HG03280 (cell line): ENCODE measurements at regions not wholly inside any gene's neighbourhood (a gene's known extent, or its start where the extent isn't known, plus 50 kb on each side); places are given as distances from the start of the nearest gene placed in this dataset.
"Not testable (repeated sequence)": the region's sequence is repeated elsewhere in the genome, so short reads cannot be mapped to it uniquely, and the experiment has no call there.

Source experiments
- ATAC-seq: cut with Tn5 transposase; IDR thresholded peaks from one replicate; pipeline ENCODE4 v1.9.1; 2021; ENCODE audit warnings: mild to moderate bottlenecking, moderate library complexity; ENCODE audit not compliant: unreplicated experiment

DNA sequence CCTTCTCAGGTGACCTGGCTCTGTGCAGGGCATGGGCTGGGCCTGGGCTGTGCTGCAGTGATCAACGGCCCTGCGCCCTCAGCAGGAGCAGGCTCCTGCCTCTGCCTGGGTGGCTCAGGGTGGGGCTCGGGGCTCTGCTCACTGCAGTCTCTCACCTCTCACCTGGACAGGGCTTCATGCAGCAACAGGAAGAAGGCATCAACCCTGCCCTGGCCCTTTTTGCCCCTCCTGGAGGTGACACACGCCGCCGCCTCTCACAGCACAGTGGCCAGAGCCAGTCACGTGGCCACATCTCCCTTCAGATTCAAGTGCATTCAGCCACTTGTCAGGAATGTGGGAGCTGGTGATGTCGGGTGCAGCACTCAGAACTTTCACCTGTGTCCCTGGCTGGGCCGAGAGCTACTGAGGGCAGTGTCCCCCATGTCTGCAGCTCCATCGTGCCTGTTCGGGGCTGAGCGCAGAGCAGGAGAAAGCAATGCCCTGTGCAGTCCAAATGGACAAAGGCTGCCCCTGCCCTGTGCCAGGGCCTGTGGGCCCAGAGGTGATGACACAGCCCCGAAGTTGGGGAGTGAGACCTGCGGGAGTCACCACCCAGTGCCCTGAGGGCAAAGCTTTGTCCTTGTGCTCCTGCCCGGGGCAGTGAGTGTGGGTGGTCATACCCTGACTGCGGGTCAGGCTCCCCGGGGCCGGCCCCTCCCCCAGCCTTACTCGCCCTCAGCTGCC lies 314.0 kb downstream of the PTPRU start:
- ATAC-seq, result no peak

- not testable (repeated sequence) for ATAC-seq
Measured at GRCh38 chr1:29549728-29550118, 313.4 kb downstream of the PTPRU start.

GRCh38 chr1:29549001-29549400 lies 312.7 kb downstream of the PTPRU start:
- no peak for ATAC-seq

DNA sequence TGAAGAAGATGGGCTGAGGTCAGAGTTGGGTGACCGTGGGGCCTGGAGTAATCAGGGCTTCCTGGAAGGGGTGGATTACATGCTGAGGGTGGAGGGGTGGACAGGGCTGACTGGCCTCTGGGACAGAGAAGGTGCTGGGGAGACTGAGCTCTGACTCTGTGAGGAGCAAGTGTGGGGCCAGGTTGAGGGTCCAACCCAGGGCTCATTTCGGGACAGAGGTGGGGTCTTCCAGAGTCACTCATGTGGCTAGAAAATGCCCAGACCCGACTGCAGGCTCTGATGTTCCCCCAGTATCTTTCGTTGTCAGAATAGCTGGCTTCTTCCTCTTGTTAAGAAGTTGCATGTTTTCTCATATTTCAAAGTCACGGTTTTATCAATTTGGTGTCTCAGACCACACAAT lies 311.8 kb downstream of the PTPRU start:
- ATAC-seq, result no peak

GRCh38 chr1:29547300-29547699 lies 311.0 kb downstream of the PTPRU start:
- no peak for ATAC-seq

- ATAC-seq, result no peak
Measured at GRCh38 chr1:29546496-29546895, 310.2 kb downstream of the PTPRU start.

DNA sequence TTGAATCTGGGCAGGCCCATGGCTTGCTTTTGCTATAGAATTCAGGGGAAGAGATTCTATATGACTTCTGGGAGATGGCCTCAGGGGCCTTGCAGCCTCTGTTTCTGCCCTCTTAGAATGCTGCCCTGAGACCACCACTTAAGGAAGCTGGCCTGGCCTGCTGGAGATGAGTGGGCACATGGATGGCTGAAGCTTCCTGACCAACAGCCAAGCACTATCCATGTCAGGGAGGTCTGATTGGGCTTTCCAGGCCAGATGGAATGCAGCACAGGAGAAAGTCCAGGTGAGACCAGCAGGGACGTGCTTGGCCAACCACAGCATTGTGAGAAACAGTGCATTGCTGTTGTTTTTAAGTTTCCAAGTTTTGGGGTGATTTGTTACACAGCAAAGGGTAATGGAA lies 308.1 kb downstream of the PTPRU start:
- ATAC-seq, result no peak

DNA sequence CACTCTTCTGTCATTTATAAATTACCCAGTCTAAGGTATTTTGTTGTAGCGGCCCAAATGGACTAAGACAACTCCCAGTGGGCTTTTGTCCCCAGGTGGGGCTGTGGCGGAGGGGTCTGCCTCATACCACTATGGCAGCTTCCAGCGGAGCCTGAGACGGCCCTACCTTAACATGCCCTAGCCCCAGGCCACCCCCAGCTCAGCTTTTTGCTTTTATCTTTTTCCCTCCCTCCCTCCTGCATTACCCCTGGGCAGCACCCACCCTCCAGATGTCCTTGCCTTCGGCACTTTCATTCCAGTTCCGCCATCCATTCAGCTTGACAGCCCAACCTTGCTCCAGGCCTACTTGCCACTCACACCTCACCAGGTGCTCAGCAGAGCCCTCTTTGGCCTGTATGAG lies 307.3 kb downstream of the PTPRU start:
- no peak for ATAC-seq

DNA sequence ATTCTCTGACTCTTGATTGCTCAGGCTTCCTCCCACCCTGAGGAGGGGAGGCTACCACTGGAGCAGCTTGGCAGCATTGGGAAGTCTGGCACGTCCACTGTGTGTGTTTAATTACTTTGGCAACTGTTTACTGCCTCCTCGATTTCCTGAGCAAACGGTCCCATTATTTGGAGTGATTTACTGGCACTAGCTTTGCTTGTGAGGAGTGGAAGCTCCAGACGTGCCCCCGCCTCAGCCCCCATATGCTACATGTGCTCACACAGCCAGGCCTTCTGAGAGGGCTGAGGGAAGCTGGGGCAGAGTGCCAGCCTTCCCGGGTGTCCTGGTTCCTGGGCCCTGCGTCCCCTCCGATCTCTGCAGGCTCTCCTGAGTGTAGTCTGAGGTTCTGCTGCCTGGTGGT lies 306.2 kb downstream of the PTPRU start:
- no peak for ATAC-seq

GRCh38 chr1:29541631-29542030 lies 305.3 kb downstream of the PTPRU start:
- ATAC-seq, result no peak

DNA sequence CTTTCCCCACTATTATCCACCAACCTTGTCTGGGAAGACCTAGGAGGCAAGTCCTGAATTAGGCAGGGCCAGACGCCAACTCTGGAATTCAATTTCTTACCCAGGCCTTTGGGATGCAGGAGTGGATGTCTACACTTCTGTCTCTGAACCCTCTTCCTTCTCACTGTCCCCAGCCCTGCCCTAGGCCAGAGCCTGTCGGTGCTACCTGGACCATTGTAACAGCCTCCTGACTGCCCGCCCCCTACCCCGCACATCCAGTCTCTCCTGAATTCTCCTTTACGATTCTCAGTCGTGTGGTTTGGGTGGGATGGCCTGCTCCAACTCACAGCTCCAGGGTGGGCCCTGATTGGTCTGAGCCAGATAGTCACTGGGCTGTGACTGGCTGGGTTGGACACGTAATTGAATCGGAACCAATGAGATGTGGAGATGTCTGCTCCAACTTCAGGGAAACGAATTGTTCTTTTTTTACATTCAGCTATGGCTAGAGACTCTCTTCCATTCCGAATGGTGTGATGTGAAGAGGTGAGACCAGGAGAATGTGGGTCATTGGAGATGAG lies 304.6 kb downstream of the PTPRU start:
- no peak for ATAC-seq

DNA sequence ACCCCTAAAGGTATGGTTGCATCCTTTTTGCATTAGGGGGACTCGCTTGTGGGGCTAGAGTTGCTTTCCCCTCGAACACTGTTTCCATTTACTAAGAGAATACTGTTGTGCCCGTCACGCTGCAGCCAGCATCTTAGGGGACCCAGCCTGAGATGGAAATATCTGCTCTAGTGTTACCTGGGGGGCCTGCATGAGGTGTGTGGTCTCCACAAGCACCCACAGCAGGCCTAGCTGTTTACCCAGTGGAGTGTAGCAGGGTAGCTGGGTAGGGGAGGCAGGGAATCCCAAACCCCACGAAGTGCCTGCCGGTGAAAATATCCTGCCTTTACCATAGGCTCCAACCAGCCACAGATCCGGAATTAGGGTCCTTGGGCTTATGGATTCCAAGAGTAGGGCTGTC lies 303.6 kb downstream of the PTPRU start:
- ATAC-seq, result no peak

DNA sequence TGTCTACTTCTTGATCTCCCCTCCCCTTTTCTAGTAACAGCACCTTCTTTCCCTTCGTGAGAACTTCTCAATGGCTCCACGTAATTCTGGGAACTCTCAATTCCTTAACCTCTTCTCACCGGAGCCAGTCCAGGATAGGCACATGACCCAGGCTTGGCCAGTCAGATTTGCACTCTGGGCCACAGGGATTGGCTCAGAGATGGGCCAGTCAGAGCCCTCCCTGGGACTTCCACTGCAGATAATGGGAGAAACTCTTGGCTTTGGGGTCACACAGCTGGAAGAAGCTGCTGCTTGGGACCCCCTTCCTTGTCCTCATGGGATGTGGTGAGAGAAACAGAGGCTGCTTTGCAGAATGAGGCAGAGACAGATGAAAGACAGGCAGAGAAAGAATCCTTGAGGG lies 302.3 kb downstream of the PTPRU start:
- no peak for ATAC-seq

GRCh38 chr1:29532751-29533150 lies 296.4 kb downstream of the PTPRU start:
- no peak for ATAC-seq

- ATAC-seq, result no peak
Measured at GRCh38 chr1:29532285-29532684, 296.0 kb downstream of the PTPRU start.

GRCh38 chr1:29531596-29531995 lies 295.3 kb downstream of the PTPRU start:
- ATAC-seq, result no peak

DNA sequence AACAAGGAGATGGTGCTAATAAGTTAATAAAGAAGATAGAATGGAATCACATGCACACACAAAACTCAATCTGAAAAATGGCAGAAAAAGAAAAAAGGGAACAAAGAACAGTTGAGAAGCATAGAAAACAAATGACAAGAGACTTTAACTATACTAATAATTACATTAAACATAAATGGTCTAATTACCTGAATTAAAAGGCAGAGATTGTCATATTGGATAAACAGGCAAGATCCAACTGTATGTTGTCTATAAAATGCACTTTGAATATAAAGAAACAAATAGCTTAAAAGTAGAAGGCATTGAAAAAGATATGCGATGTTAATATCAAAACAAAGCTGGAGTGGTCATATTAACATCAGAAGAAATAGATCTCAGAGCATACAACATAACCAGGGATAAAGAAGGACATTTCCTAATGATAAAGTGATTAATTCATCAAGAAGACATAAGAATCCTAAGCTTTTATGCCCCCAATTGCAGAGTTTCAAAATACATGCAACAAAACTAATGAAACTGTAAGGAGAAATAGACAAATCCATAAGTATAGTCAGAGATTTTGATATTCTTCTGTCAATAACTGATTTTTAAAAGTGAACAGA lies 293.5 kb downstream of the PTPRU start:
- ATAC-seq, result no peak

- no peak for ATAC-seq
Measured at GRCh38 chr1:29527314-29528004, 291.1 kb downstream of the PTPRU start.

GRCh38 chr1:29525941-29526340 lies 289.6 kb downstream of the PTPRU start:
- ATAC-seq, result no peak

- no peak for ATAC-seq
Measured at GRCh38 chr1:29524285-29525065, 288.2 kb downstream of the PTPRU start.

DNA sequence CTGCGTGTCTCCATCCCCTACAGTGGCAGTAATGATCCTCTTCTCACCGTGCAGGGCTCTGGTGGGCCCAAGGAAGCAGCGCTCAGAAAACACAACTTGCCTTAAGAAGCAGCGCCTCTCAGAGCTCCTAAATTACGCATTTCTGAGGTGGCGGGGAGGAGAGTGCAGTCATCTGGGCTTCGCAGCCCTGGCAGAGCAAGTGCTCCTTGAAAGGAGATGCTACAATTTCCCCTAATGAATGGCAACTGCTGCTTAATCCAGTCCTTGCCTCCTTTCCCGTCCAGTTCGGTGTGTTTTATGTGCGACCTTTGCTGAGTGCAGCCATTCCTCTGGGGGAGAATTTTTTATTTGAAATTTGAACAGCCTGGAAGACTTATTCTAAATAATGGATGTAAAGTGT lies 287.3 kb downstream of the PTPRU start:
- ATAC-seq, result no peak
